ENCODE measurements at regions not wholly inside any gene's neighbourhood (a gene's known extent, or its start where the extent isn't known, plus 50 kb on each side); places are given as distances from the start of the nearest gene placed in this dataset.

GRCh38 chr20:12064540-12064939, 146.8 kb downstream of the BTBD3 start:
- no peaks in the 10 kb centered on the region for H3K27me3 ChIP-seq (ENCODE audit: insufficient read depth, low read length)
- no peaks in the 10 kb centered on the region for H3K4me1 ChIP-seq (ENCODE audit: insufficient read depth, low read length, severe bottlenecking)
- no peak overlapping the region for H3K4me2 ChIP-seq (ENCODE audit: low read length)
- H3K9me2 ChIP-seq (ENCODE audit: low read depth, low read length): no peaks in the 10 kb centered on the region
- no peaks in the 10 kb centered on the region for H3K79me2 ChIP-seq (ENCODE audit: insufficient read depth, low read length)
- H3F3A ChIP-seq (ENCODE audit: insufficient read depth, low read length): no peaks in the 10 kb centered on the region
- no peaks in the 10 kb centered on the region for H3K9me3 ChIP-seq (ENCODE audit: low read length)
- H2AFZ ChIP-seq (ENCODE audit: low read length): no peak overlapping the region
- TF ChIP-seq EZH2 (IDR thresholded peaks at IDR 0.05; ENCODE audit: borderline replicate concordance, low read length) (no peak), CTCF (IDR thresholded peaks at IDR 0.05; ENCODE audit: low read length) (no peak)
- no peak overlapping the region for H3K9ac ChIP-seq (ENCODE audit: low read length)
- no peaks in the 10 kb centered on the region for H4K20me1 ChIP-seq (ENCODE audit: insufficient read depth, low read length)
- H3K27ac ChIP-seq (ENCODE audit: low read depth, low read length, poor library complexity, severe bottlenecking): no peak overlapping the region
- no peaks in the 10 kb centered on the region for H3K36me3 ChIP-seq (ENCODE audit: insufficient read depth, low read length)
- H3K4me3 ChIP-seq (ENCODE audit: low read depth, low read length, poor library complexity, severe bottlenecking): no peak overlapping the region

DNA sequence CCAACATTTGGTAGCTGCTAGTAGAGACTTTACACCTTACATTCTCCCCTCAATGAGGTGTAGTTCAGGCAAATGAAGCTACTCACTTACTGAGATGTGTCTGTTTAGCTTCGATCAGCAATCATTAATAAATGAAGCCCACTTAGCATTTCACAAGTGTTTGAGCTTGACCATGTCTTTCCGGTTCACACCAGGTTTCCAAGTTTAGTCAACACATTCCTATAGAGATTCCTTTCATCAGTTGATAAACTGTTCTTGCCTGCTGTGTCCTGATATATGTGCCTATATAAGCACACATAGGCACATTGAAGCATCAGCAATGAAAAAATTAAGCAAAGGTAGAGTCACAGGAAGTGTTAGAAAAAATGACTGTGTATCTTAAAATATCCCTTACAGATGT, 150.0 kb downstream of the BTBD3 start:
- Histone ChIP-seq H3K9me2 (ENCODE audit: low read depth, low read length) (no peaks in the 10 kb centered on the region), H4K20me1 (ENCODE audit: insufficient read depth, low read length) (no peaks in the 10 kb centered on the region), H3K79me2 (ENCODE audit: insufficient read depth, low read length) (no peaks in the 10 kb centered on the region), H3K4me1 (ENCODE audit: insufficient read depth, low read length, severe bottlenecking) (no peaks in the 10 kb centered on the region), H3K27ac (ENCODE audit: low read depth, low read length, poor library complexity, severe bottlenecking) (no peak overlapping the region), H3K4me2 (ENCODE audit: low read length) (no peak overlapping the region), H3K4me3 (ENCODE audit: low read depth, low read length, poor library complexity, severe bottlenecking) (no peak overlapping the region), H3K27me3 (ENCODE audit: insufficient read depth, low read length) (no peaks in the 10 kb centered on the region), H2AFZ (ENCODE audit: low read length) (no peak overlapping the region), H3K9ac (ENCODE audit: low read length) (no peak overlapping the region), H3K36me3 (ENCODE audit: insufficient read depth, low read length) (no peaks in the 10 kb centered on the region), H3F3A (ENCODE audit: insufficient read depth, low read length) (no peaks in the 10 kb centered on the region), H3K9me3 (ENCODE audit: low read length) (no peaks in the 10 kb centered on the region)
- TF ChIP-seq CTCF (IDR thresholded peaks at IDR 0.05; ENCODE audit: low read length) (no peak), EZH2 (IDR thresholded peaks at IDR 0.05; ENCODE audit: borderline replicate concordance, low read length) (no peak)

- Histone ChIP-seq H3K4me2 (ENCODE audit: low read length) (no peak overlapping the region), H3K36me3 (ENCODE audit: insufficient read depth, low read length) (no peaks in the 10 kb centered on the region), H3K9me3 (ENCODE audit: low read length) (no peaks in the 10 kb centered on the region), H2AFZ (ENCODE audit: low read length) (no peak overlapping the region), H3F3A (ENCODE audit: insufficient read depth, low read length) (no peaks in the 10 kb centered on the region), H3K9ac (ENCODE audit: low read length) (no peak overlapping the region), H3K27me3 (ENCODE audit: insufficient read depth, low read length) (no peaks in the 10 kb centered on the region), H3K79me2 (ENCODE audit: insufficient read depth, low read length) (no peaks in the 10 kb centered on the region), H3K9me2 (ENCODE audit: low read depth, low read length) (no peaks in the 10 kb centered on the region), H3K27ac (ENCODE audit: low read depth, low read length, poor library complexity, severe bottlenecking) (no peak overlapping the region), H3K4me1 (ENCODE audit: insufficient read depth, low read length, severe bottlenecking) (no peaks in the 10 kb centered on the region), H3K4me3 (ENCODE audit: low read depth, low read length, poor library complexity, severe bottlenecking) (no peak overlapping the region), H4K20me1 (ENCODE audit: insufficient read depth, low read length) (no peaks in the 10 kb centered on the region)
- TF ChIP-seq CTCF (IDR thresholded peaks at IDR 0.05; ENCODE audit: low read length): no peak
- no peak for TF ChIP-seq EZH2 (IDR thresholded peaks at IDR 0.05; ENCODE audit: borderline replicate concordance, low read length)
Observed at GRCh38 chr20:12068121-12068520, 150.4 kb downstream of the BTBD3 start.
